ENCODE measurements at regions not wholly inside any gene's neighbourhood (a gene's known extent, or its start where the extent isn't known, plus 50 kb on each side); places are given as distances from the start of the nearest gene placed in this dataset.

DNA sequence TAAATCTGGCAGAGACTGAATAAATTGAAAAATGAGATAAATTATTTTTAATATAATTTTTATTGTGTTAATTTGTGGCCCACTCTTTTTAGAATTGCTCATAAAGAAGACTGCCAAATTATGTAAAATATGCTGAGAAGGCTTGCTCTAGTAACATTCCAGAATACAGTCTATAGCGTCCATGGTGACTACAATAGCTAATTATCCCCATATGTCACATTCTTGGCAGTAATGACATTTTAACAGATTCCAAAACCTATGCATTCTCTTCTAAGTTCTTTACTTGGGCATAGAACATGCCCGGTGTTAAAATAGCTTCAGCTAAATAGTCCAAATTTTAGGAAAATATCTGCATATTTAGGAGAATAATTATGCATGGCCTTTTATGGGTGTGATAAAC, 697.0 kb upstream of the SEMA6A start:
- no peak overlapping the region for H2AK5ac ChIP-seq (ENCODE audit: insufficient read length, low read length)
- Mint-ChIP-seq H3K9me3 (peaks cover 2 to 10% of the 10 kb centered on the region in 2 experiments; a peak in 4 of 5 replicates), H3K27me3 (ENCODE audit: low read depth) (no peaks in the 10 kb centered on the region), H3K36me3 (ENCODE audit: insufficient read depth in 1 of 3, low read depth in 3 of 3) (peaks cover 0 to 11% (median 1%) of the 10 kb centered on the region in 3 experiments; a peak in 5 of 7 replicates), H3K4me1 (no peaks in the 10 kb centered on the region), H3K4me3 (no peak overlapping the region), H3K27ac (no peak overlapping the region)
- no peak overlapping the region for H3K56ac ChIP-seq (ENCODE audit: insufficient read length, low read depth, low read length)
- no peak overlapping the region for H3K18ac ChIP-seq (ENCODE audit: insufficient read length, low read depth, low read length)
- H3K27ac ChIP-seq (ENCODE audit: insufficient read length, low read depth, low read length) = no peak overlapping the region
- H3T11ph ChIP-seq (ENCODE audit: low read length) = no peak overlapping the region
- H3K9ac ChIP-seq (ENCODE audit: extremely low read depth, insufficient read length, low read length) = no peak overlapping the region
- no peak overlapping the region for H2BK15ac ChIP-seq (ENCODE audit: low read depth, low read length)
- H4K8ac ChIP-seq (replicated peaks; ENCODE audit: insufficient read length, low read depth, low read length) = no peak overlapping the region
- no peaks in the 10 kb centered on the region for H3K27me3 ChIP-seq (ENCODE audit: insufficient read depth, low read length)
- H4K5ac ChIP-seq (ENCODE audit: insufficient read length, low read depth, low read length) = no peak overlapping the region
- H2AFZ ChIP-seq (ENCODE audit: low read length) = no peak overlapping the region
- no peak for TF ChIP-seq CTCF (conservative IDR thresholded peaks at IDR 0.05)
- no peak overlapping the region for H3K14ac ChIP-seq (ENCODE audit: insufficient read depth, low read length)
- no peak overlapping the region for H3K23ac ChIP-seq (ENCODE audit: insufficient read length, low read depth, low read length)
- H2BK12ac ChIP-seq (ENCODE audit: insufficient read length, low read depth, low read length) = no peak overlapping the region
- no CpG with 5 or more reads among the region's 2 CpGs for WGBS (ENCODE audit: extremely low coverage, insufficient read length, low lambda C conversion rate)
- H3K4me1 ChIP-seq (ENCODE audit: insufficient read depth, low read length) = no peaks in the 10 kb centered on the region
- no peak overlapping the region for H3K4me2 ChIP-seq (ENCODE audit: insufficient read depth, insufficient read length, low read length)
- no peaks in the 10 kb centered on the region for H3K79me1 ChIP-seq (ENCODE audit: insufficient read depth, low read depth, low read length, poor library complexity, severe bottlenecking)
- no peak overlapping the region for H2BK5ac ChIP-seq (ENCODE audit: insufficient read length, low read length)
- H4K91ac ChIP-seq (ENCODE audit: insufficient read length, low read depth, low read length) = no peak overlapping the region
- H3K79me2 ChIP-seq (ENCODE audit: insufficient read depth, low read length) = no peaks in the 10 kb centered on the region
- H2BK120ac ChIP-seq (ENCODE audit: low read depth, low read length, poor library complexity, severe bottlenecking) = no peak overlapping the region
- no peak overlapping the region for H3K4ac ChIP-seq (ENCODE audit: low read depth, low read length)
- no peaks in the 10 kb centered on the region for H3K23me2 ChIP-seq (ENCODE audit: insufficient read length, low read depth, low read length, poor library complexity, severe bottlenecking)
- DNase-seq = no peak
- H4K20me1 ChIP-seq (ENCODE audit: control insufficient read depth, insufficient read depth, insufficient read length) = no peaks in the 10 kb centered on the region
- H2BK20ac ChIP-seq (ENCODE audit: low read depth, low read length, poor library complexity, severe bottlenecking) = no peak overlapping the region
- no peaks in the 10 kb centered on the region for H3K9me3 ChIP-seq (ENCODE audit: control insufficient read depth, low read depth, low read length)
